PC-3 (cell line): ENCODE measurements at regions not wholly inside any gene's neighbourhood (a gene's known extent, or its start where the extent isn't known, plus 50 kb on each side); places are given as distances from the start of the nearest gene placed in this dataset.

Experiments
- ATAC-seq: fragments of 200-7000 bp; cut with Tn5 transposase; 2 replicates; pipeline ENCODE4 v1.9.1; 2020; ENCODE audit warnings: mild to moderate bottlenecking, moderate library complexity
- BruUV-seq: library from RNA; stranded (reverse); fragments of 400-500 nt; replicated peaks from 2 replicates; lab custom pipeline; 2021; lab: Mats Ljungman, UMichigan
- CTCF ChIA-PET: fragments of 300-600 bp; sonication (Branson Sonifier 250); formaldehyde crosslinking; loops from one replicate; lab custom pipeline; 2022; ENCODE audit warnings: antibody characterized with exemption; lab: Charles Lee
- POLR2A ChIA-PET: fragments of 300-600 bp; sonication (Branson Sonifier 250); formaldehyde crosslinking; loops from one replicate; lab custom pipeline; 2022; ENCODE audit warnings: antibody characterized with exemption; ENCODE audit not compliant: unreplicated experiment; lab: Charles Lee
- DNase-seq: peaks from one replicate; pipeline ENCODE4 v3.0.0-alpha.2; 2015
- H2AFZ ChIP-seq: fragments of 300-600 bp; sonication (generic); 2 replicates; pipeline ENCODE4 v1.6.0; 2016; ENCODE audit warnings: antibody characterized with exemption, low read length
- H3F3A ChIP-seq: fragments of 300-600 bp; sonication (generic); one replicate; pipeline ENCODE4 v1.6.0; 2017; ENCODE audit warnings: antibody characterized with exemption, low read length, control low read depth, mild to moderate bottlenecking; ENCODE audit not compliant: unreplicated experiment
- H3K27ac ChIP-seq: fragments of 300-600 bp; sonication (generic); 2 replicates; pipeline ENCODE4 v1.5.1; 2016; ENCODE audit warnings: mild to moderate bottlenecking, low read length
- H3K27me3 ChIP-seq: fragments of 300-600 bp; sonication (generic); 2 replicates; pipeline ENCODE4 v1.6.1; 2016; ENCODE audit warnings: low read length, mixed read lengths
- H3K36me3 ChIP-seq: fragments of 300-600 bp; sonication (generic); 2 replicates; pipeline ENCODE4 v1.6.1; 2016; ENCODE audit warnings: low read depth, mixed run types, low read length, mixed read lengths
- H3K4me1 ChIP-seq: fragments of 300-600 bp; sonication (generic); 2 replicates; pipeline ENCODE4 v1.5.1; 2016; ENCODE audit warnings: low read length; ENCODE audit not compliant: insufficient read depth
- H3K4me2 ChIP-seq: fragments of 300-600 bp; sonication (generic); 2 replicates; pipeline ENCODE4 v1.6.0; 2016; ENCODE audit warnings: low read length
- H3K4me3 ChIP-seq: fragments of 300-600 bp; sonication (generic); 2 replicates; pipeline ENCODE4 v1.5.1; 2016; ENCODE audit warnings: mild to moderate bottlenecking, low read length, mixed read lengths
- H3K79me2 ChIP-seq: fragments of 300-600 bp; sonication (generic); 2 replicates; pipeline ENCODE4 v1.6.1; 2017; ENCODE audit warnings: low read length, mixed read lengths
- H3K9ac ChIP-seq: fragments of 300-600 bp; sonication (generic); 2 replicates; pipeline ENCODE4 v1.6.0; 2016; ENCODE audit warnings: mild to moderate bottlenecking, low read length
- H3K9me2 ChIP-seq: fragments of 300-600 bp; sonication (generic); replicated peaks from 2 replicates; pipeline ENCODE4 v1.6.1; 2016; ENCODE audit warnings: mixed run types, low read length, mixed read lengths
- H3K9me3 ChIP-seq: fragments of 300-600 bp; sonication (generic); 2 replicates; pipeline ENCODE4 v1.6.1; 2016; ENCODE audit warnings: low read length, mixed read lengths
- H4K20me1 ChIP-seq: fragments of 300-600 bp; sonication (generic); 2 replicates; pipeline ENCODE4 v1.6.1; 2016; ENCODE audit warnings: low read length, mixed read lengths
- EZH2 ChIP-seq: fragments of 300-600 bp; sonication (generic); IDR thresholded peaks from one replicate; pipeline ENCODE4 v1.6.1; 2017; ENCODE audit warnings: antibody characterized with exemption, mild to moderate bottlenecking, low read length; ENCODE audit not compliant: unreplicated experiment
- EZH2phosphoT487 ChIP-seq: fragments of 300-600 bp; sonication (generic); IDR thresholded peaks from 2 replicates; pipeline ENCODE4 v1.6.1; 2018; ENCODE audit warnings: mild to moderate bottlenecking, antibody characterized with exemption, low read length, borderline replicate concordance
- intact Hi-C: fragments of 100-400 bp; cut with micrococcal nuclease; formaldehyde crosslinking; loops from 2 replicates; pipeline ENCODE4 v1.9.0; 2023
- TF ChIP-seq, protein P1 (sequence below): fragments of 300-600 bp; sonication (generic); conservative IDR thresholded peaks from 2 replicates; pipeline ENCODE4 v1.5.1; 2017; ENCODE audit warnings: antibody characterized with exemption, low read depth, mild to moderate bottlenecking, low read length

DNA sequence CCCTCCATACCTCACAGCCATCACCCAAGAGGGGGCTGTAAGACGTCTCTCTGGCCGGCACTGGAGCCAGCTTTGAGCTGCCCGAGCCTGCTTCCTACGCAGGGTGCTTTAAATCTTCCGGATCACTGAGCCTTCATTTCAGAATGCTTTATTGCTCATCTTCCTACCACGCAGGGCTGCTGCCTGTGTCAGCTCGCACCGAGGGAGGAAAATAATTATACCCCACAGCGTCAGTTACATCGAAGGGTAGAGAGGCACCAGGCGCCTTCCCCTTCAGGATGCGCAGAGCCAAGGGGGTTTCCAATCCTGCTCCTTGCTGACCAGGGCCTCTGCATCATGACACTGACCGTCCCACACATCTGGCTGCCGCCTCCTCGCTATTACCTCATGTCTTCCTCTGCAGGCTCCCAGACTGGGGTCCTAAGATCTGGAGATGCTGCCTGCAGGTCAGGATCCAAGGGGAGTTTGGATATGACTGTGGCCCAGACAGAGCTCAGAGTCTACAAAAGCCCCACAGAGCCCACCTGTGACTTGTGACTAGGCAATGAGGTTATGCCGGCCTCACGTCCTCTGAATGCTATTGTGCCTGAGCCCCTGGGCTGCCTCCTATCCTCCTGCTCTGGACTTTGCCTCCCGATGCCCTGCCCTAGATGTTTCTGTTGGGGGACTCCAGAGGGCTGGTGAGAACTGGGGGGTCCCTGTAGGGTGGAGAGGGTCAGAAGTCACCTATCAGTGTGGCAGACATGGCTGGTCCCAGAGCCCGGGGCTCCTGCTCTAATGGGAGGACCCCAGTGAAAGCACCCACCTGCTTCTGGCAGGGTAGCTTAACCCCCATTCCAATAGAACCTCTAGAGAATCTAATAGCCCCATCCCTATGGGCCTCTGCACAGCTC lies 220.3 kb upstream of the RTL1 start:
- Histone ChIP-seq H3K4me2 (no peak overlapping the region), H3K36me3 (no peaks in the 10 kb centered on the region), H3K79me2 (no peaks in the 10 kb centered on the region), H4K20me1 (no peaks in the 10 kb centered on the region), H3K27ac (no peak overlapping the region), H3F3A (no peaks in the 10 kb centered on the region), H3K4me3 (no peak overlapping the region), H3K4me1 (no peaks in the 10 kb centered on the region), H3K9ac (no peak overlapping the region), H2AFZ (no peak overlapping the region), H3K9me3 (no peaks in the 10 kb centered on the region), H3K9me2 (no peaks in the 10 kb centered on the region), H3K27me3 (peaks cover 9% of the 10 kb centered on the region)
- ChIA-PET CTCF (no interaction called here), POLR2A (no interaction called here)
- intact Hi-C loops = no loop called here
- DNase-seq = no peak
- BruUV-seq = no TSS peak
- no peak for ATAC-seq
- TF ChIP-seq, protein P1, sequence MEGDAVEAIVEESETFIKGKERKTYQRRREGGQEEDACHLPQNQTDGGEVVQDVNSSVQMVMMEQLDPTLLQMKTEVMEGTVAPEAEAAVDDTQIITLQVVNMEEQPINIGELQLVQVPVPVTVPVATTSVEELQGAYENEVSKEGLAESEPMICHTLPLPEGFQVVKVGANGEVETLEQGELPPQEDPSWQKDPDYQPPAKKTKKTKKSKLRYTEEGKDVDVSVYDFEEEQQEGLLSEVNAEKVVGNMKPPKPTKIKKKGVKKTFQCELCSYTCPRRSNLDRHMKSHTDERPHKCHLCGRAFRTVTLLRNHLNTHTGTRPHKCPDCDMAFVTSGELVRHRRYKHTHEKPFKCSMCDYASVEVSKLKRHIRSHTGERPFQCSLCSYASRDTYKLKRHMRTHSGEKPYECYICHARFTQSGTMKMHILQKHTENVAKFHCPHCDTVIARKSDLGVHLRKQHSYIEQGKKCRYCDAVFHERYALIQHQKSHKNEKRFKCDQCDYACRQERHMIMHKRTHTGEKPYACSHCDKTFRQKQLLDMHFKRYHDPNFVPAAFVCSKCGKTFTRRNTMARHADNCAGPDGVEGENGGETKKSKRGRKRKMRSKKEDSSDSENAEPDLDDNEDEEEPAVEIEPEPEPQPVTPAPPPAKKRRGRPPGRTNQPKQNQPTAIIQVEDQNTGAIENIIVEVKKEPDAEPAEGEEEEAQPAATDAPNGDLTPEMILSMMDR = no peak
- TF ChIP-seq EZH2phosphoT487 (no peak), EZH2 (no peak)

DNA sequence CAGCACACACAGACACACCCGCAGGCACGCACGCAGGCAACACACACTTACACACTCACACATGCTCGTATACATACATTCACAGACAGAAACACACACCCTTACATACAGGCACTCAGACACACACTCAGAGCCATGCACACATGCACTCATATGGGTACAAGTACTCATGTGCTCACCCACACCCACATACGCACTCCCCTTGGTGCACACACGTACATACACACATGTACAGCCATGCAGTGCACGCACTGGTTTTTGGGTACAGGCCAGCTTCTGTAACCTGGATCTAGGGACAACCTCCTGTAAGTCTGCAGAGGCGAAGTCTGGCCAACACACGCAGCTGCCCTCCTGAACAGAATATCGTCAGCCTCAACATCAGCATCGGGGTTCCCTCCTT lies 221.3 kb upstream of the RTL1 start:
- H3F3A ChIP-seq = no peaks in the 10 kb centered on the region
- peaks cover 18% of the 10 kb centered on the region for H3K27me3 ChIP-seq
- no peak overlapping the region for H3K4me2 ChIP-seq
- no TSS peak for BruUV-seq
- H3K9me2 ChIP-seq = no peaks in the 10 kb centered on the region
- no peak for ATAC-seq
- intact Hi-C loops = no loop called here
- H3K9ac ChIP-seq = no peak overlapping the region
- no peak overlapping the region for H2AFZ ChIP-seq
- H3K36me3 ChIP-seq = no peaks in the 10 kb centered on the region
- no peak overlapping the region for H3K27ac ChIP-seq
- H4K20me1 ChIP-seq = no peaks in the 10 kb centered on the region
- no peak for DNase-seq
- no peaks in the 10 kb centered on the region for H3K79me2 ChIP-seq
- H3K4me3 ChIP-seq = no peak overlapping the region
- TF ChIP-seq EZH2 = no peak
- no peak for TF ChIP-seq EZH2phosphoT487
- ChIA-PET POLR2A (no interaction called here), CTCF (no interaction called here)
- no peaks in the 10 kb centered on the region for H3K4me1 ChIP-seq
- no peaks in the 10 kb centered on the region for H3K9me3 ChIP-seq

DNA sequence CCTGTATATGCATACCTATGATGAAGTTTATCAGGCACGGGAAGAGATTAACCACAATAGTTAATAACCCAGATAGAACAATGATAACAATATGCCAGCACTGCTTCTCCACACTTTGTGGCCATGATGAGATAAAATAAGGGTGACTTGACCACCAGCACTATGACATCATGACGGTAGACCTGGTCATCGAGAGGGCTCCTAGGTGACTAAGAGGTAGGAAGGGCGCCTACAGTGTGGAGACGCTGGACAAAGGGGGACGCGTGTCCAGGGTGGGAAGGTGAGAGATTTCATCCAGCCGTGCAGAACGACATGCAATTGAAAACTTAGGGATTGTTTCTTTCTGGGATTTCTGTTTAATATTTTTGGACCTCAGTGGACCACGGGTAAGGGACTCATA lies 221.8 kb upstream of the RTL1 start:
- no peak overlapping the region for H2AFZ ChIP-seq
- H3F3A ChIP-seq = no peaks in the 10 kb centered on the region
- POLR2A ChIA-PET = no interaction called here
- H3K9me2 ChIP-seq = no peaks in the 10 kb centered on the region
- H3K9me3 ChIP-seq = no peaks in the 10 kb centered on the region
- ATAC-seq = no peak
- no peak overlapping the region for H3K4me2 ChIP-seq
- CTCF ChIA-PET = no interaction called here
- BruUV-seq = no TSS peak
- H3K27ac ChIP-seq = no peak overlapping the region
- intact Hi-C loops = no loop called here
- no peak overlapping the region for H3K4me3 ChIP-seq
- no peaks in the 10 kb centered on the region for H3K36me3 ChIP-seq
- no peak overlapping the region for H3K9ac ChIP-seq
- DNase-seq = no peak
- H4K20me1 ChIP-seq = no peaks in the 10 kb centered on the region
- no peak for TF ChIP-seq EZH2
- TF ChIP-seq, protein P1 = no peak
- no peaks in the 10 kb centered on the region for H3K79me2 ChIP-seq
- H3K27me3 ChIP-seq = peaks cover 23% of the 10 kb centered on the region
- no peaks in the 10 kb centered on the region for H3K4me1 ChIP-seq
